ENCODE measurements at regions not wholly inside any gene's neighbourhood (a gene's known extent, or its start where the extent isn't known, plus 50 kb on each side); places are given as distances from the start of the nearest gene placed in this dataset.

DNA sequence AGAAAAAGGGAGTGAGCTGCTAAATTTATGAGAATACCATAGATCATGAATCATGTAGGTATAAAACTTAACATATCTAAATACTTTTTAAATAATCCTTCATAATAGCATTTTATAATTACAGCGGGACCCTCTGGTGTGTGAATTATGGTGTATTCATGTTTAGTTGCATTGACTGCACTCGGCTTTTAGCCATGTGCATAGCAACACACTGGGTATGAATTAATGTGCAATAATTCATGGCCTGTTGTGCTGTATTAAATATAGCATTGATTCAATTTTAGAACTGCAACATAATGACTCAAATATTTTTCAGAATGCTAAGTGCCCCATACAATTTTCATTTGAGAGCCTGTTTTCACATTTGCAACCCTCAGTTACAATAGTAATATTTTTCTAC lies 249.6 kb upstream of the G2E3 start:
- CTCF ChIA-PET, result no interaction called here
- DNase-seq, result no peak
- H3K36me3 Mint-ChIP-seq, result no peaks in the 10 kb centered on the region
- no peaks in the 10 kb centered on the region for H3K27me3 Mint-ChIP-seq
- H3K4me1 Mint-ChIP-seq, result no peaks in the 10 kb centered on the region
- no peak for ATAC-seq
- H3K9me3 Mint-ChIP-seq (ENCODE audit: low read depth), result no peaks in the 10 kb centered on the region
- no peak overlapping the region for H3K27ac Mint-ChIP-seq
- no peak overlapping the region for H3K4me3 Mint-ChIP-seq

DNA sequence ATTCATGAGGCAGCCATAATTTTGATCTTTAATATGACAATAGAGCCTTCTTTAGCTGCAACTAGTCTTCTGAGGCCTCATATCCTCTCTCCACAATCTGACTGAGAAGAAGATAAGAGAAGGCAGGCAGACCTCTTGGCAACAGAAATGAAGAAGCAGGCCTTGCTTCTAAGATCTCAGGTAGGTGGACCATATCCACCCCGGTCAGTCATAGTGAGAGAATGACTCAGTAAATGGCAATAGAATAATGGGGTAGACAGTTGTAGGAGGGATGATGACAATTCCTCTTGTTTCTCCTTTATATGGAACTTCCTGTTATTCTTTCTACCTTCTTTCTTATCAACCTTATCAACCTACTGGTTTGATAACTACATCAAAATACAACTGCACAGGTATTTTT lies 246.7 kb upstream of the G2E3 start:
- Mint-ChIP-seq H3K27ac (no peak overlapping the region), H3K4me1 (no peaks in the 10 kb centered on the region), H3K4me3 (no peak overlapping the region), H3K27me3 (no peaks in the 10 kb centered on the region), H3K36me3 (no peaks in the 10 kb centered on the region), H3K9me3 (ENCODE audit: low read depth) (no peaks in the 10 kb centered on the region)
- no peak for DNase-seq
- CTCF ChIA-PET, result no interaction called here
- ATAC-seq, result no peak

DNA sequence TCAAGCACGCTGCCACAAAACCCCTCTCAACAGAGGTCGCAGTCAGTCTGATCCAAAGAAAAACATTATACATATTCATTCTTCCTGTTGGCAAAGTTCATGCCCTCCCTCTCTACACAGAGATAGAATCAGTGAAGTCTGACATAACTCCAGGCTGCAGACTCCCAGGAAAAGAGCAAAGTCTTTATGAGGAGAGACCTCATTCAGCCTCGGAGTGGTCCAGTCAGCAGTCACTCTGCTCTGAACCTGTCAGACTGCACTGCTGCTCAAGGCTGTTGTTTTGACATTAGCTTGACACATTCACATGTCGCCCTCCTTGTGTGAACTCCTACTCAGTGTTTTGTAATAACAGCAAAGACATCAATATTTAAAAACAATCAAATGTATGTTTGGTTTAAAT lies 241.2 kb upstream of the G2E3 start:
- no peak for DNase-seq
- no peak for ATAC-seq
- Mint-ChIP-seq H3K4me1 (no peaks in the 10 kb centered on the region), H3K27ac (no peak overlapping the region), H3K36me3 (no peaks in the 10 kb centered on the region), H3K27me3 (no peaks in the 10 kb centered on the region), H3K9me3 (ENCODE audit: low read depth) (no peaks in the 10 kb centered on the region), H3K4me3 (no peak overlapping the region)
- CTCF ChIA-PET, result no interaction called here

DNA sequence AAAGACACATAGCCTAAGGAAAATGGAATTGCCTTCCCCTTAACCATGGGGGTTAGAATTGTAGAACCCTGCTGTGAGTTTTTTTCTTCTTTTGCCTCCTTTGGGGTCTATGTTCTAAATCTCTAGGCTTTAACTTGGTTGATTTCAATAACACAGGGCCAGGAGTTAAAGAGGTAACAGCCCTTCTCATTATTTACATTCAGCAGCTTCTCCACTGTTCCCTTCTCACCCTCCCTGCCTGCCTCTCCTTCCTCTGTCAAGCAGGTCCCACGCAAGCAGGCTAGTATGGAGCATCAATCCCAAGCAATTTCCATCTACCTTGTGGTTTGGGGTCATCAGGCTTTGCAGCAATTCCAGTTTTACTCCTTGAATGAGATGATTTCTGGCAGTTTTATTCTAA lies 236.1 kb upstream of the G2E3 start:
- CTCF ChIA-PET, result no interaction called here
- no peak for DNase-seq

DNA sequence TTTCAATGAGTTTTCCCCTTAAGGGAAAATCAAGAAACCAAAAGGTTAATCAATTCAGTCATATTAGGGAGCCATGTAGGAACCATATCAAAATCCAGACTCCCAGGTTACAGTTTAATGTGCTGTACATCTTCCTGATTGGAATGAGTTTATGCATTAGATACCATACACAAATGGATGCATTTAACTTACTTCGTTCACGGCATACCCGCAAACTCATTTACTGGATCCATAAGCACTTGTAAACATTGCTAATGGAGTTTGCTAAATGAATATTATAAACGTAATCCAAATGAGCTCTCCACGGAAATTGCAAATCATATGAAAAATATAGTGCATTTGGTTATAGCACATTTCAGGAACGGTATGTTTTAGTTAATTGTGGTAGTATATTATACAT lies 228.9 kb upstream of the G2E3 start:
- CTCF ChIA-PET, result no interaction called here
- H3K36me3 Mint-ChIP-seq, result no peaks in the 10 kb centered on the region
- ATAC-seq (no peak), DNase-seq (no peak)
- no peaks in the 10 kb centered on the region for H3K9me3 Mint-ChIP-seq (ENCODE audit: low read depth)
- H3K4me1 Mint-ChIP-seq, result peaks cover 2% of the 10 kb centered on the region
- peaks cover 3% of the 10 kb centered on the region for H3K27me3 Mint-ChIP-seq
- H3K4me3 Mint-ChIP-seq, result no peak overlapping the region
- H3K27ac Mint-ChIP-seq, result no peak overlapping the region

More for the DNA sequence above, 236.1 kb upstream of the G2E3 start:
- no peak for ATAC-seq
- Mint-ChIP-seq H3K27me3 (no peaks in the 10 kb centered on the region), H3K36me3 (no peaks in the 10 kb centered on the region), H3K4me3 (no peak overlapping the region), H3K27ac (no peak overlapping the region), H3K4me1 (no peaks in the 10 kb centered on the region), H3K9me3 (ENCODE audit: low read depth) (no peaks in the 10 kb centered on the region)

DNA sequence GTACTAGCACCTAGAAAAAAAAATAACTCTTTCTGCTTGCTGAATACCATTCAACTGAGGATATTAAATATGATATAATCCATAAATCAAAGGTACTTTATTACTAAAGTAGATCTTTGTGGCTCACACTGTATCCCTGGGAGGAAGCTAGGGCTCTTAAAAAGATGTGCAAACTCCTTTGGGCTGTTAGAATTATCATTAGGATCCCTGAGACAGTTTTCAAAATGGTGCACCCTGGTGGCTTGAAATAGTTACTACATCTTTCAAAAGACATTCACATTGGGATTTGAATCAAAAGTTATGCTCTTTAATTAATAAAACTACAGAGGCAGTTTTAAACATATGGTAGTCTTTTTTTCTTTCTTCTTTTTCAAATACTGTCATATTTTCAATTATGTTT lies 228.5 kb upstream of the G2E3 start:
- Mint-ChIP-seq H3K9me3 (ENCODE audit: low read depth) (no peaks in the 10 kb centered on the region), H3K4me3 (no peak overlapping the region), H3K36me3 (no peaks in the 10 kb centered on the region), H3K27me3 (peaks cover 3% of the 10 kb centered on the region), H3K4me1 (peaks cover 2% of the 10 kb centered on the region), H3K27ac (no peak overlapping the region)
- ATAC-seq (no peak), DNase-seq (no peak)
- CTCF ChIA-PET, result no interaction called here

DNA sequence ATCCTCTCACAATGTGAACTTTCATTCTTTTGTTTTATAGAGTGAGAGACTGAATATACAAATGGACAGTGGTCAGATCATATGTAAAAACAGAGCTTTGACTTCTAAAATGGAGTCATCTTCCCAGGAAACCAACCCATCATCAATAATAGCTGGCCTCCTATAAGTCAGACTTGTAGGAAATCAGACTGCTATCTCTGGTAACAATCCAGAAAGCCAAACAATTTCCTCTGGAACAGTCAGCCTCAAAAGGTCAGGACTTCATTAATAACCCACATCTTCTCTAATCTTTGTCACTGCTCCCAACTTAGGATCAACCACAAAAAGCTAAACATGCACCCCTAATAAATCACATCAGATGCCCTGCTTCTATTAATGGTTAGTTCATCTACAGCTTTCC lies 227.9 kb upstream of the G2E3 start:
- Mint-ChIP-seq H3K4me3 (no peak overlapping the region), H3K27ac (no peak overlapping the region), H3K4me1 (peaks cover 2% of the 10 kb centered on the region), H3K36me3 (no peaks in the 10 kb centered on the region), H3K9me3 (ENCODE audit: low read depth) (no peaks in the 10 kb centered on the region), H3K27me3 (peaks cover 3% of the 10 kb centered on the region)
- DNase-seq (no peak), ATAC-seq (no peak)
- CTCF ChIA-PET, result no interaction called here

DNA sequence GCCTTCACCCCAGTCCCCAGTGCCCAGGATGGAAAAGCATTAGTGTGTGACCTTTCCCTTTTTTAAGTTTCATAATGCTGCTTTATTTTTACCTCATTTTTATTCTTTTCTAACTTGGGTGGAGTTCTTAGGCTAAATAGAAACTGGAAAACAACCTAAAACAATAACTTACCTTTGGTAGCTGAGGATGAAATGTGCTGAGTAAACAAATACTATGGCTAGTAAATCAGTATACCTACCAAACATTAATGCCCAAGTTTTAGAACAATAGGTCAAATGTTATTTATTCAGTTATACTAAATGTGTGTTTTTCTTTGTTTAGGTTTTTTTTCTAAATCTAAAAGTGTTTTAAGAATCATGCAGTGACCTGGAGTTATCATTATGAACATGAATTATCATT lies 226.6 kb upstream of the G2E3 start:
- Mint-ChIP-seq H3K4me3 (no peak overlapping the region), H3K9me3 (ENCODE audit: low read depth) (peaks cover 2% of the 10 kb centered on the region), H3K4me1 (peaks cover 2% of the 10 kb centered on the region), H3K27me3 (peaks cover 3% of the 10 kb centered on the region), H3K27ac (no peak overlapping the region), H3K36me3 (no peaks in the 10 kb centered on the region)
- DNase-seq (no peak), ATAC-seq (no peak)
- CTCF ChIA-PET, result no interaction called here

DNA sequence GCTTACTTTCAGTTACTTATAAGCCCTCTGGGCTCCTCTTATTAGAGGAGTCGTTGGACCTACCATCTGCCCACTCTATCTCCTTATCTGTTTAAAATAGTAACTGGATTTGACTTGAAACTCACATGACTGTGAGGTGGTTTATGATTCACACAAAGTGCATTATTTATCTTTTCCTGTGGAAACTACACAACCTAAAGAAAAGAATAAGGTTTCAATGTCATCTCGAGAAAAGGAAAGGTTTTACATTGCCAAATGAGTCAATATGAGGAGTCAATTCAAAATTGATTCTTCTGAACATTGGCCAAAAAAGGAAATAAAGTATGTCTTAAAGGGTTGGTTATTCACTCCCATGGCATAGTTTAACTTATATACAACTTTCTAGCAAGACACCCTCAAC lies 225.0 kb upstream of the G2E3 start:
- Mint-ChIP-seq H3K36me3 (no peaks in the 10 kb centered on the region), H3K4me1 (peaks cover 2% of the 10 kb centered on the region), H3K4me3 (no peak overlapping the region), H3K27ac (no peak overlapping the region), H3K9me3 (ENCODE audit: low read depth) (peaks cover 2% of the 10 kb centered on the region), H3K27me3 (no peaks in the 10 kb centered on the region)
- no peak for ATAC-seq
- no peak for DNase-seq
- CTCF ChIA-PET, result no interaction called here

DNA sequence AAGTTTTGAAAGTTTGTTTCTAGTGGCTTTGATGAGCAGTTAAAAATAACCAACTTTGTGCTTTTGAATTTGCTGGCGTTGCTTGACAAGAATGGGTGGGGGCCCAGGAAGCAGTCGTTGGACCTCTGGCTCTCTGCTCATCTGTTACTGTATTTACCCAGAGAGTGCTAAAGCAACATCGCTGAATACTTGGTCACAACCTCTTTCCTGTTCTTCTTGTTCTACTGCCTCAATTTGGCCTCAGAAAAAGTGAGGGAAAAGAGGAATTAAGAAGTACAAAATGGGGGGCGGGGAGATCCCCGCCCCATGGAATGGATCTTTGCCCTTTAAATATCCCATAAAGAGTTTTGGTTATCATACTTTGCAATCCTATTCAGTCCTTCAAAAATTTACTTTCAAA lies 221.5 kb upstream of the G2E3 start:
- Mint-ChIP-seq H3K4me3 (no peak overlapping the region), H3K9me3 (ENCODE audit: low read depth) (peaks cover 2% of the 10 kb centered on the region), H3K4me1 (peaks cover 2% of the 10 kb centered on the region), H3K27ac (no peak overlapping the region), H3K27me3 (no peaks in the 10 kb centered on the region), H3K36me3 (no peaks in the 10 kb centered on the region)
- ATAC-seq (no peak), DNase-seq (no peak)
- CTCF ChIA-PET, result no interaction called here

DNA sequence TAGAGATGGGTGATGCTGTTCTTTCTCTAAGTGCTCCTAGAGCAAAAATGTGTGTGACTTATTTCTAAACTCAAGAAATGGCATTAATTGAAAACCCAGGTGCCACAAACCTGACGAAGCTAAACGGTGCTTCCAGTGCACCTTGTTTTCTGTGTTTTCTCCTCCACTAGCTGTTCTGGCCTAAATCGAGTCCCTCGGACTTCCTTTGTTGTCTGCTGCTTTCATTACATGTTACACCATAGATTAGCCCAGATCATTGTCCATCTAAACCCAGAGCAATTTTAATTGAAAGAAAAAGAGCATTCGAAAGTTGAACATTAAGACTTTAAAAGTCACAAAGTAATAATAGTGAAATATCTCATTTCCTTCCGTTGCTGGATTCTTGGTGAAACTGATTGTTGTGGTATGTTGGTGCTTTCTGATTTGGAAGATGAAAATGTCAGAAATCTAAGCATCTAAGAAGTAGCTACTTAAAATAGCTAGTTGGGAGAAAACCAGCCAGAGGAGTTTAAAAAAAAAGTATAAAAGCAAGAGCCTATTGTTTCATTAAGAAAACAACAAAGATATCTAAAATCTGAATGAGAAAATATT lies 219.6 kb upstream of the G2E3 start:
- peaks cover 2% of the 10 kb centered on the region for H3K27me3 Mint-ChIP-seq
- no peaks in the 10 kb centered on the region for H3K36me3 Mint-ChIP-seq
- H3K27ac Mint-ChIP-seq, result no peak overlapping the region
- CTCF ChIA-PET, result no interaction called here
- peaks cover 2% of the 10 kb centered on the region for H3K4me1 Mint-ChIP-seq
- DNase-seq, result no peak
- no peak for ATAC-seq
- no peak overlapping the region for H3K4me3 Mint-ChIP-seq
- peaks cover 2% of the 10 kb centered on the region for H3K9me3 Mint-ChIP-seq (ENCODE audit: low read depth)

DNA sequence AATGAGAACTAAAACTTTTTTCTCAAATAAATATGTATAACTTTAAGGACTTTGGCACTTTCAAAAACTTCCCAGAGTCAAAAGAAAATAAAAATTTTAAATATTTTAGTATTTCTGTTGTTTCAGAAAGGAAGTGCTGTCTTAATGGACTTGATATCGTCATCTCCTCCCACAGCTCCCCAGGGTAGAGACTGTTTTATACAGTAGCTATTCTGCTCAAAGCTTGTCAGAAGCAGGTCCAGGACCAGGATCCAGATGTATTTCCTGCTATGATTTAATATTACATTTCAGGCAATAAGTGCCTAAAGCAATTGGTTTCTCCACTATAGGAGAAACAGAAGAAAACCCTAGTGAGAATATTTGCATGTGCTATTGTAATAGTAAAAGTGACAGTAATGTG lies 218.5 kb upstream of the G2E3 start:
- H3K27ac Mint-ChIP-seq, result no peak overlapping the region
- H3K4me1 Mint-ChIP-seq, result no peaks in the 10 kb centered on the region
- no peak for DNase-seq
- ATAC-seq, result no peak
- H3K36me3 Mint-ChIP-seq, result no peaks in the 10 kb centered on the region
- H3K27me3 Mint-ChIP-seq, result peaks cover 2% of the 10 kb centered on the region
- no peak overlapping the region for H3K4me3 Mint-ChIP-seq
- CTCF ChIA-PET, result no interaction called here
- H3K9me3 Mint-ChIP-seq (ENCODE audit: low read depth), result peaks cover 2% of the 10 kb centered on the region

DNA sequence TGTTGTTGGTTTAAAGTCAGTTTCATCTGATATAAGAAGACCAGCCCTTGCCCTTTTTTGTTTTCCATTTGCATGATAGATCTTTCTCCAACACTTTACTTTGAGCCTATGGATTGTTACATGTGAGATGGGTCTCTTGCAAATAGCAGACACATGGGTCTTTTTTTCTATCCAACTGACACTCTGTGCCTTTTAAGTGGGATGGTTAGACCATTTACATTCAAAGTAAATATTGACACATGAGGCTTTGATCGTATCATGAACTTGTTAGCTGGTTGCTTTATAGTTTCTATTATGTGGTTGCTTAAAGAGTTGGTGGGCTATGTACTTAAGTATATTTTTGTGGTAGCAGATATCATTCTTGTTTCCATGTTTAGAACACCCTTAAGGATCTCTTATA lies 213.4 kb upstream of the G2E3 start:
- peaks cover 5% of the 10 kb centered on the region for H3K27me3 Mint-ChIP-seq
- H3K36me3 Mint-ChIP-seq, result no peaks in the 10 kb centered on the region
- no peak overlapping the region for H3K4me3 Mint-ChIP-seq
- no peaks in the 10 kb centered on the region for H3K9me3 Mint-ChIP-seq (ENCODE audit: low read depth)
- ATAC-seq (no peak), DNase-seq (no peak)
- CTCF ChIA-PET, result no interaction called here
- H3K4me1 Mint-ChIP-seq, result no peaks in the 10 kb centered on the region
- no peak overlapping the region for H3K27ac Mint-ChIP-seq

DNA sequence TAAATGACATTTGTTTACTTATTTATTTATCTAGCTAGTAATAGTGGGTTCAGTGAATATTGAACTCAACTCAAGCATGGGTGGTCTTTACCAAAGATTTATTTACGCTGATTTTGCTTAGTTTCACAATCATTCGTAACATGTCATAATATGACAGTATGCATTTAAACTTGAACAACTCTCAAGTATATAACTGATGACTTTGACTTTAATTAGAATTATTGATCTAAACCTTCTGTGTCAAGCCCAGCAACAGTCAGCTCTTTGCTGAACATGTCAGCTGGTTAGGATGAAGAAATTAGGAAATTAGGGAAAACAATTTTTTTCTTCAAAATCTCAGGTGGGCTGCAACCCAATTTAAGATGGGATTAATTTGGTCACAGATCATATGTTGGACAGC lies 210.5 kb upstream of the G2E3 start:
- CTCF ChIA-PET, result no interaction called here
- Mint-ChIP-seq H3K27me3 (peaks cover 7% of the 10 kb centered on the region), H3K4me1 (no peaks in the 10 kb centered on the region), H3K4me3 (no peak overlapping the region), H3K9me3 (ENCODE audit: low read depth) (no peaks in the 10 kb centered on the region), H3K27ac (no peak overlapping the region), H3K36me3 (no peaks in the 10 kb centered on the region)
- DNase-seq, result no peak
- no peak for ATAC-seq

DNA sequence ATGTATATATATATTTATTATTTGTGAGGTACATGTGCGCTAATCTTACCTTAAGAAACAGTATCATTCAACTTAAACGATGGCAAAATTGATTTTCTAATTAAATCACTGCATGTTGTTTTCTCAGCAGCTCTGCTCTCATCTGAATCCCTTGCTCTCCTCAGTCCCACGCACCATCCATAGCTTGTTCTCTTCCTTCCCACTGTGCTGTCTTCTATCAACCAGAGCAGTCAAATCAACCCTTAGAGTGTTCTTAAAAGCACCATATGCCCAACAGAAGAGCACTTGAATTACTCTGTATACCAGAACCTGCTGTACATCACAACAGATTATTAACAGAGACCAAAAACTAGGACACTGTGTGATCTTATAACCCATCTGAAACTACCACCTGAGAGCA lies 209.4 kb upstream of the G2E3 start:
- Mint-ChIP-seq H3K4me1 (peaks cover under 1% of the 10 kb centered on the region), H3K27me3 (peaks cover 7% of the 10 kb centered on the region), H3K9me3 (ENCODE audit: low read depth) (no peaks in the 10 kb centered on the region), H3K36me3 (no peaks in the 10 kb centered on the region), H3K4me3 (no peak overlapping the region), H3K27ac (no peak overlapping the region)
- ATAC-seq (no peak), DNase-seq (no peak)
- CTCF ChIA-PET, result no interaction called here
